Upper lobe of right lung (tissue), 1 donor: ENCODE measurements at regions not wholly inside any gene's neighbourhood (a gene's known extent, or its start where the extent isn't known, plus 50 kb on each side); places are given as distances from the start of the nearest gene placed in this dataset.

Source experiments
- ATAC-seq: fragments of 200-7000 bp; cut with Tn5 transposase; one replicate; pipeline ENCODE4 v1.9.1; 2020; ENCODE audit warnings: mild to moderate bottlenecking, moderate library complexity
- DNase-seq: peaks from one replicate; pipeline ENCODE4 v3.0.0-alpha.2; 2020
- H3K27ac ChIP-seq: fragments of 200-600 bp; one replicate; pipeline ENCODE4 v1.8.0; 2022
- H3K27me3 ChIP-seq: fragments of 200-600 bp; one replicate; pipeline ENCODE4 v1.8.0; 2022; ENCODE audit warnings: mild to moderate bottlenecking
- H3K36me3 ChIP-seq: fragments of 200-600 bp; one replicate; pipeline ENCODE4 v1.8.0; 2022
- H3K4me1 ChIP-seq: fragments of 200-600 bp; one replicate; pipeline ENCODE4 v1.8.0; 2022
- H3K4me3 ChIP-seq: fragments of 200-600 bp; one replicate; pipeline ENCODE4 v1.8.0; 2022; ENCODE audit warnings: mild to moderate bottlenecking
- H3K9me3 ChIP-seq: fragments of 200-600 bp; one replicate; pipeline ENCODE4 v1.8.0; 2022
- CTCF ChIP-seq: fragments of 200-600 bp; IDR thresholded peaks from one replicate; pipeline ENCODE4 v1.8.0; 2022; ENCODE audit warnings: antibody characterized with exemption
- intact Hi-C: fragments of 100-400 bp; cut with DNase I; formaldehyde crosslinking; loops from one replicate; pipeline ENCODE4 v1.11.0; 2022
- donor health status: DM: no; HTN: yes; CAD: no; lungs with severe emphysema.

GRCh38 chr18:73691624-73692023 is 456.0 kb downstream of the FBXO15 start:
- ATAC-seq (no peak), DNase-seq (no peak)
- no peaks in the 10 kb centered on the region for H3K4me1 ChIP-seq
- no peaks in the 10 kb centered on the region for H3K9me3 ChIP-seq
- no peaks in the 10 kb centered on the region for H3K27me3 ChIP-seq
- H3K36me3 ChIP-seq = no peaks in the 10 kb centered on the region
- TF ChIP-seq CTCF = no peak
- no peak overlapping the region for H3K27ac ChIP-seq
- intact Hi-C loops = no loop called here
- H3K4me3 ChIP-seq = no peak overlapping the region

GRCh38 chr18:73691118-73691517 is 456.5 kb downstream of the FBXO15 start:
- TF ChIP-seq CTCF = no peak
- Histone ChIP-seq H3K36me3 (no peaks in the 10 kb centered on the region), H3K27ac (no peak overlapping the region), H3K4me3 (no peak overlapping the region), H3K4me1 (no peaks in the 10 kb centered on the region), H3K9me3 (no peaks in the 10 kb centered on the region), H3K27me3 (no peaks in the 10 kb centered on the region)
- ATAC-seq (no peak), DNase-seq (no peak)
- intact Hi-C loops = no loop called here

- TF ChIP-seq CTCF = no peak
- ATAC-seq (no peak), DNase-seq (no peak)
- no peaks in the 10 kb centered on the region for H3K36me3 ChIP-seq
- no peaks in the 10 kb centered on the region for H3K27me3 ChIP-seq
- intact Hi-C loops = no loop called here
- H3K27ac ChIP-seq = no peak overlapping the region
- H3K4me1 ChIP-seq = no peaks in the 10 kb centered on the region
- no peak overlapping the region for H3K4me3 ChIP-seq
- H3K9me3 ChIP-seq = no peaks in the 10 kb centered on the region
These were observed 457.4 kb downstream of the FBXO15 start for GRCh38 chr18:73690222-73690621.

GRCh38 chr18:73688851-73689711 is 458.6 kb downstream of the FBXO15 start:
- no peaks in the 10 kb centered on the region for H3K27me3 ChIP-seq
- no peaks in the 10 kb centered on the region for H3K4me1 ChIP-seq
- H3K9me3 ChIP-seq = no peaks in the 10 kb centered on the region
- H3K27ac ChIP-seq = no peak overlapping the region
- DNase-seq (no peak), ATAC-seq (no peak)
- no peaks in the 10 kb centered on the region for H3K36me3 ChIP-seq
- TF ChIP-seq CTCF = no peak
- H3K4me3 ChIP-seq = no peak overlapping the region
- intact Hi-C loops = no loop called here

GRCh38 chr18:73688161-73688560 is 459.5 kb downstream of the FBXO15 start:
- Histone ChIP-seq H3K9me3 (no peaks in the 10 kb centered on the region), H3K36me3 (no peaks in the 10 kb centered on the region), H3K4me1 (no peaks in the 10 kb centered on the region), H3K27ac (no peak overlapping the region), H3K4me3 (no peak overlapping the region), H3K27me3 (no peaks in the 10 kb centered on the region)
- no peak for TF ChIP-seq CTCF
- ATAC-seq (no peak), DNase-seq (no peak)
- intact Hi-C loops = no loop called here
